Stimulated activated CD4-positive, alpha-beta T cell treated with anti-CD3 and anti-CD28 coated beads, Interleukin-4, amount 100 ng/mL, for 4 hours (primary cell): ENCODE measurements at regions not wholly inside any gene's neighbourhood (a gene's known extent, or its start where the extent isn't known, plus 50 kb on each side); places are given as distances from the start of the nearest gene placed in this dataset.
"Not testable (repeated sequence)": the region's sequence is repeated elsewhere in the genome, so short reads cannot be mapped to it uniquely, and the experiment has no call there.

Experiments
- DNase-seq, 2 experiments: peaks; one replicate each; pipeline ENCODE4 v3.0.0-alpha.2; 2020

GRCh38 chr2:13240789-13241487, 524.2 kb downstream of the TRIB2 start:
- DNase-seq = no peak

- no peak for DNase-seq
These were observed 535.9 kb downstream of the TRIB2 start for GRCh38 chr2:13252615-13253014.

- DNase-seq = no peak
These were observed 538.7 kb downstream of the TRIB2 start for GRCh38 chr2:13255485-13255884.

GRCh38 chr2:13260402-13260801, 543.7 kb downstream of the TRIB2 start:
- no peak for DNase-seq

- DNase-seq = no peak
These were observed 549.4 kb downstream of the TRIB2 start for GRCh38 chr2:13266166-13266565.

GRCh38 chr2:13284688-13285087, 568.0 kb downstream of the TRIB2 start:
- DNase-seq = no peak

- no peak for DNase-seq
These were observed 572.6 kb downstream of the TRIB2 start for GRCh38 chr2:13289310-13289709.

GRCh38 chr2:13308478-13308805, 591.7 kb downstream of the TRIB2 start:
- not testable (repeated sequence) for DNase-seq

- DNase-seq = no peak
These were observed 592.3 kb downstream of the TRIB2 start for GRCh38 chr2:13308989-13309388.

- no peak for DNase-seq
These were observed 615.3 kb downstream of the TRIB2 start for GRCh38 chr2:13332060-13332459.

- DNase-seq = not testable (repeated sequence)
These were observed 617.3 kb downstream of the TRIB2 start for GRCh38 chr2:13334071-13334470.

GRCh38 chr2:13334545-13334944, 617.8 kb downstream of the TRIB2 start:
- DNase-seq = no peak

- DNase-seq = no peak
These were observed 619.3 kb downstream of the TRIB2 start for GRCh38 chr2:13335862-13336535.

- no peak for DNase-seq
These were observed 634.3 kb downstream of the TRIB2 start for GRCh38 chr2:13351068-13351467.

GRCh38 chr2:13353083-13353482, 636.3 kb downstream of the TRIB2 start:
- no peak for DNase-seq

GRCh38 chr2:13354031-13354430, 637.3 kb downstream of the TRIB2 start:
- DNase-seq = no peak

- DNase-seq = not testable (repeated sequence)
These were observed 665.2 kb downstream of the TRIB2 start for GRCh38 chr2:13381928-13382327.

- not testable (repeated sequence) for DNase-seq
These were observed 672.4 kb downstream of the TRIB2 start for GRCh38 chr2:13389172-13389571.

- no peak for DNase-seq
These were observed 673.9 kb downstream of the TRIB2 start for GRCh38 chr2:13390676-13391075.

GRCh38 chr2:13401312-13401711, 684.6 kb downstream of the TRIB2 start:
- DNase-seq = no peak

GRCh38 chr2:13413989-13414388, 697.3 kb downstream of the TRIB2 start:
- DNase-seq = no peak

GRCh38 chr2:13414897-13415296, 698.2 kb downstream of the TRIB2 start:
- DNase-seq = no peak

GRCh38 chr2:13433954-13434353, 717.2 kb downstream of the TRIB2 start:
- DNase-seq = no peak

GRCh38 chr2:13443554-13444261, 727.0 kb downstream of the TRIB2 start:
- not testable (repeated sequence) for DNase-seq
